A673 (cell line): ENCODE measurements at regions not wholly inside any gene's neighbourhood (a gene's known extent, or its start where the extent isn't known, plus 50 kb on each side); places are given as distances from the start of the nearest gene placed in this dataset.
"Not testable (repeated sequence)": the region's sequence is repeated elsewhere in the genome, so short reads cannot be mapped to it uniquely, and the experiment has no call there.

Source experiments
- BruUV-seq: library from RNA; stranded (reverse); fragments of 400-500 nt; replicated peaks from 2 replicates; lab custom pipeline; 2021; lab: Mats Ljungman, UMichigan
- CTCF ChIA-PET: fragments of 300-600 bp; sonication (Branson Sonifier 250); formaldehyde crosslinking; loops from one replicate; lab custom pipeline; 2022; ENCODE audit warnings: antibody characterized with exemption; lab: Charles Lee
- POLR2A ChIA-PET: fragments of 300-600 bp; sonication (Branson Sonifier 250); formaldehyde crosslinking; loops from one replicate; lab custom pipeline; 2022; ENCODE audit warnings: antibody characterized with exemption; ENCODE audit not compliant: low non-redundant PET; lab: Charles Lee
- DNase-seq: peaks from one replicate; pipeline ENCODE4 v3.0.0-alpha.2; 2015; ENCODE audit warnings: low spot score
- H3K27ac ChIP-seq: fragments of 200-600 bp; sonication (generic); 2 replicates; pipeline ENCODE4 v1.5.1; 2016; ENCODE audit warnings: mixed run types, low read depth, mild to moderate bottlenecking, mixed read lengths, antibody characterized with exemption, low read length; ENCODE audit not compliant: poor library complexity, severe bottlenecking
- H3K27me3 ChIP-seq: fragments of 200-600 bp; sonication (generic); replicated peaks from 2 replicates; pipeline ENCODE4 v1.6.1; 2017; ENCODE audit warnings: mixed run types, low read depth, mild to moderate bottlenecking, mixed read lengths, antibody characterized with exemption, low read length; ENCODE audit not compliant: insufficient read depth, poor library complexity
- H3K36me3 ChIP-seq: fragments of 200-600 bp; sonication (generic); 2 replicates; pipeline ENCODE4 v1.6.1; 2016; ENCODE audit warnings: mixed run types, mild to moderate bottlenecking, mixed read lengths, antibody characterized with exemption, low read length; ENCODE audit not compliant: insufficient read depth, poor library complexity, severe bottlenecking
- H3K4me1 ChIP-seq: fragments of 200-600 bp; sonication (generic); 2 replicates; pipeline ENCODE4 v1.6.1; 2017; ENCODE audit warnings: mixed run types, mild to moderate bottlenecking, mixed read lengths, antibody characterized with exemption, low read length; ENCODE audit not compliant: insufficient read depth, poor library complexity, severe bottlenecking
- H3K4me3 ChIP-seq: fragments of 200-600 bp; sonication (generic); 2 replicates; pipeline ENCODE4 v1.5.1; 2016; ENCODE audit warnings: low read depth, mixed run types, mild to moderate bottlenecking, mixed read lengths, low read length; ENCODE audit not compliant: poor library complexity, severe bottlenecking
- H3K9me3 ChIP-seq: fragments of 200-600 bp; sonication (generic); 2 replicates; pipeline ENCODE4 v1.6.1; 2016; ENCODE audit warnings: mixed run types, low read depth, mild to moderate bottlenecking, mixed read lengths, antibody characterized with exemption, low read length; ENCODE audit not compliant: poor library complexity, severe bottlenecking
- CTCF ChIP-seq: fragments of 300-800, 200-600 bp; sonication (generic); conservative IDR thresholded peaks from 2 replicates; pipeline ENCODE4 v1.5.1; 2017; ENCODE audit warnings: low read depth, mild to moderate bottlenecking, antibody characterized with exemption, low read length, moderate library complexity, mixed read lengths
- EZH2 ChIP-seq: fragments of 200-600 bp; sonication (generic); IDR thresholded peaks from 2 replicates; pipeline ENCODE4 v1.6.1; 2017; ENCODE audit warnings: borderline replicate concordance, low read depth, mild to moderate bottlenecking, mixed read lengths, antibody characterized with exemption, low read length; ENCODE audit not compliant: poor library complexity, severe bottlenecking
- intact Hi-C: fragments of 100-400 bp; cut with micrococcal nuclease; formaldehyde crosslinking; loops from one replicate; pipeline ENCODE4 v1.10.0; 2022; ENCODE audit not compliant: unreplicated experiment

- ChIA-PET POLR2A (no interaction called here), CTCF (no interaction called here)
- Histone ChIP-seq H3K27ac (no peak overlapping the region), H3K36me3 (no peaks in the 10 kb centered on the region), H3K4me3 (no peak overlapping the region), H3K4me1 (no peaks in the 10 kb centered on the region), H3K9me3 (no peaks in the 10 kb centered on the region), H3K27me3 (no peaks in the 10 kb centered on the region)
- TF ChIP-seq EZH2 = no peak
- TF ChIP-seq CTCF = no peak
- DNase-seq = no peak
- no TSS peak for BruUV-seq
- intact Hi-C loops = no loop called here
These were observed 126.1 kb upstream of the RASA1 start for GRCh38 chr5:87141544-87141943.

DNA sequence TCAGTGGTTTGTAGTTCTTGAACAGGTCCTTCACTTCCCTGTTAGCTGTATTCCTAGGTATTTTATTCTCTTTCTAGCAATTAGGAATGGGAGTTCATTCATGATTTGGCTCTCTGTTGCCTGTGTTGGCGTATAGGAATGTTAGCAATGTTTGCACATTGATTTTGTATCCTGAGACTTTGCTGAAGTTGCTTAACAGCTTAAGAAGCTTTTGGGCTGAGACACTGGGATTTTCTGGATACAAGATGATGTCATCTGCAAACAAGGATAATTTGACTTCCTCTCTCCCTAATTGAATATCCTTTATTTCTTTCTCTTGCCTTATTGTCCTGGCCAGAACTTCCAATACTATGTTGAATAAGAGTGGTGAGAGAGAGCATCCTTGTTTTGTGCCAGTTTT lies 121.8 kb upstream of the RASA1 start:
- BruUV-seq, H3K27ac ChIP-seq, POLR2A ChIA-PET, H3K27me3 ChIP-seq, H3K4me3 ChIP-seq, CTCF ChIA-PET, H3K36me3 ChIP-seq, H3K9me3 ChIP-seq, intact Hi-C loops, H3K4me1 ChIP-seq, DNase-seq: not testable (repeated sequence)

- intact Hi-C loops = no loop called here
- TF ChIP-seq CTCF = no peak
- TF ChIP-seq EZH2 = no peak
- no TSS peak for BruUV-seq
- Histone ChIP-seq H3K27me3 (no peaks in the 10 kb centered on the region), H3K27ac (no peak overlapping the region), H3K9me3 (no peaks in the 10 kb centered on the region), H3K4me3 (no peak overlapping the region), H3K36me3 (no peaks in the 10 kb centered on the region), H3K4me1 (no peaks in the 10 kb centered on the region)
- DNase-seq = no peak
- ChIA-PET CTCF (no interaction called here), POLR2A (no interaction called here)
These were observed 120.2 kb upstream of the RASA1 start for GRCh38 chr5:87147441-87147840.

DNA sequence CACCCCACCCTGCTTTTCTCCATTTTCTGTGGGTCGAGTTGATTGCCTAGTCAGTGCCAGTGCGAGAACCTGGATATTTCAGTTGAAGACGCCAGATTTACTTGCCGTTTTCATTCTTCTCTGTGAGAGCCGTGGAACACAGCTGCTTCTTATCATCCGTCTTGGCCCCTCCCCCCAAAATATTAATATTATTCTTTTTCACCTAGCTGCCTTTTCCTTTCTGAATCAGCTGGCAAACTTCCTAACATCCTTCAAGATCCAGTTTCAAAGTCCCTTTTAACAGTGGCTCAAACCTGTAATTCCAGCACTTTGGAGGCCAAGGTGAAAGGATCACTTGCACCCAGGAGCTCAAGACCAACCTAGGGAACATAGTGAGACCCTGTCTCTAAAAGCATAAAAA lies 117.1 kb upstream of the RASA1 start:
- Histone ChIP-seq H3K4me3 (no peak overlapping the region), H3K27me3 (no peaks in the 10 kb centered on the region), H3K27ac (no peak overlapping the region), H3K9me3 (no peaks in the 10 kb centered on the region), H3K36me3 (no peaks in the 10 kb centered on the region), H3K4me1 (no peaks in the 10 kb centered on the region)
- intact Hi-C loops = no loop called here
- BruUV-seq = no TSS peak
- ChIA-PET POLR2A (no interaction called here), CTCF (no interaction called here)
- no peak for DNase-seq
- no peak for TF ChIP-seq EZH2
- TF ChIP-seq CTCF = no peak
